GM19035 (cell line): ENCODE measurements at regions not wholly inside any gene's neighbourhood (a gene's known extent, or its start where the extent isn't known, plus 50 kb on each side); places are given as distances from the start of the nearest gene placed in this dataset.
A peak's percentile ranks its signal among the peaks of the same experiment; 100 is the strongest.
"Not testable (repeated sequence)": the region's sequence is repeated elsewhere in the genome, so short reads cannot be mapped to it uniquely, and the experiment has no call there.

Experiments
- ATAC-seq: cut with Tn5 transposase; IDR thresholded peaks from one replicate; pipeline ENCODE4 v1.9.1; 2021; ENCODE audit not compliant: unreplicated experiment

DNA sequence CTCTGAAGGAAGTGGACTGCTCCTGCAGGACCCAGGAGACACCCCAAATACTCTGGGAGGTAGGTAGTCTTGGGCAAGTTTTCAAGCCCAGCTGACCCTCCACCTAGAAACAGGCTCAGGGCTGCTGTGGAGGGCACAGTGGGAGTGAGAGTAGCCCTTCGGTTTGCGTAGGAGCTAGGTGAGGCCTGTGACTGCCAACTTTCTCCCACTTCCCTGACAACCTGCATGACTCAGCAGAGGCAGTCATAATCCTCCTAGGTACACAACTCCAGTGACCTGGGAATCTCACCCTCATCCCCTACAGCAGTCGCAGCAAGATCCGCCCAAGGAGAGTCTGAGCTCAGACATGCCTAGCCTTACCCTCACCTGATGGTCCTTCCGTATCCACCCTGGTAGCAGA lies 439.1 kb downstream of the CNTNAP4 start:
- not testable (repeated sequence) for ATAC-seq

DNA sequence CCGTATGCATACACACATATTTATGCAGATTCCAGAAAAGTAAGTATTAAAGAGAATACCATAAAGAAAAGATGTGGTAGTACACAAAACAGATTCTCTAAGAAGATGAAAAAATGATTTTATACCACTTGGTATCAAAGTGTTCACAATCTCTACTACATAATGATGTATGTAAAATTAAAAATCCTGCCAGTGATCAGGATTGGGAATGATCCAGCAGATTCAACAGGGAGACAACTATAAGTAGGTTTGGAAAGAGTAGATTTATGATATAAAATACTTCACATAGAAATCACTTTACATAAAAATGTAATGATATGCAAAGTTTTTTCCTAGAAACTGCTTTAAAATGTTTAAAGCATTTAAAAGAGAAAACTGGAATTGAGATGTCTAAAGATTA lies 447.0 kb downstream of the CNTNAP4 start:
- ATAC-seq: no peak

DNA sequence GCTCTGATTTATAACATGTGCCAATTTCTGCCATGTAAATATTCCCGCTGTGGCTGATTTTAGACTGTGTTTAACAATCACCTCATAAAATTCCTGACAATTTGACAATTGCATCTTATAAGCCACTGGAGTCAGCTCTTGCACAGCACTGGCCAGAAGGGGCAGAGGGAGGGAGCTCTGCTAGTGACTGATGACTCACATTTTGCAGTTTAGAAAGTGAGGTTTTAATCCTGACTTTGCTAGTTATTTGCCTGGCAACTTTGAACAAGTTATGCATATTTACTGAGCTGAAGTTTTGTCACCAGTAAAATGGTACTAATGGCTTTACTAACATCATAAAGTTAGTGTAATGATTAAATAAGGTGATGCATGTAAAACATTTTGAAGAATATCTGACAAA lies 452.3 kb downstream of the CNTNAP4 start:
- no peak for ATAC-seq

DNA sequence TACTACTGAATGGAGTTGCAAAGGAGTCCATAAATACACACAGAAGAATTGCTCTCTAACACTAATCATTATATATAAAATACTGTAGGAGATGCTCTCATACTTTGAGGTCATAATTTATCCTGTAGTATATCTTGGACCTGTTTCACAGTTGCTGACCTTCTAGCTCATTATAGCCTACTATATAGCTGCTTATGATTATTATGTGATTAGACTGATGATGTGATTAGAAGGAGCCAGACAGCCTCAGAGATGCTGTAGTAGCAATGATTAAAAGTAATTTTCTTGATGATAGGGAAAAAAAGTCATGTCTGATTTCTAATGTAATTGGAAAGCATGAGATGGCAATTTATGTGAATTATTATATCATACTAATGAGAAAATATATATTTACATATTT lies 455.7 kb downstream of the CNTNAP4 start:
- ATAC-seq: no peak

DNA sequence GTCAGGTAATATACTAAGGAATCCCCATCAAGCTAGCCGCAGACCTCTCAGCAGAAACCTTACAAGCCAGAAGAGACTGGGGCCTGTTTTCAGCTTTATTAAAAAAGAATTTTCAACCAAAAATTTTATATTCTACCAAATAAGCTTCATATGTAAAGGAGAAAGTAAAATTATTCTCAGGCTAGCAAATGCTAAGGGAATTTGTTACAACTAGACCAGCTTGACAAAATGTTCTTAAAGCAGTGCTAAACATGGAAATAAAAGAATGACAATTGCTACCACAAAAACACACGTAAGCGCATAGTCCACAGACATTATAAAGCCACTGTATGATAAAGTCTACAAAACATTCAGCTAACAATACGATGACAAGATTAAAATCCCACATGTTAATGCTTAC lies 449.4 kb upstream of the MON1B start:
- no peak for ATAC-seq

DNA sequence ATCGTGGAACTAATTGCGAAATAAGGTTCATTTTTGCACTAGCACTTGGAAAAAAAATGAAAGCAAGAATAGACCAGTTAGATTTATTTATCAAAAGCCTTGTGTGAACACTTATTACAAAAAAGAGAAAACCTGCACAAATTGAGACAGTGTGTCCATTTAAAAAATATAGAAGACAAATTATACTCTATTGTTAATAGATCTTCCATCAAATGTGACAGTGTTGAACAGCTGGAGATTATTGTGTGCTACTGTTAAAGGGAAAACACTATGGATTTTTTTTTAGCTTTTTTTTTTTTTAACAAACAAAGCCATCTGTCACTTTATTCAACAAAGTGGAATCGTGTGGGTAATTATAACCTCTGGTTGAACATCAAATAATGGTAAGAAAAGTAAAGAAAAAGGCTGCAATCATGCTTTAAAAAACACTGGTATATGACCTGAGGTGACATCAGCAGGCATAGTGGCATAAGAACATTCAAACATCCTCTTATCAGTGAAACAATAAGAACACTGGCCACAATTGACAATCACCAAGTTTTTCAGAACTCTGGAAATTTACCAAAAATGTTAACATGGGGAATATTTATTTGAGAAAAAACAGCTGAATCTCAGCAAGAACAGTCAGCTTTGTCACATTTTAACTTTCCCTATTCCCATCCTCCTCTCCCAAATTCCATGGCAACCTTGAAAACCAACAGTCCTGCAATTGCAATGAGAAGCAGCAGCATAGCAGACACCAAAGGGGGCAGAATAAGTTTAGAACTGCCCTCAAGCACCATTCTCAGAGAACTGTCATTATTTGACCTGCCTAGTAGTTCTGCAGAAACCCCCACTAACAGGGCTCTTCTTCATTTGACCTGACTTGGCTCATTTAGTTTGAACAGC lies 442.3 kb upstream of the MON1B start:
- no peak for ATAC-seq

DNA sequence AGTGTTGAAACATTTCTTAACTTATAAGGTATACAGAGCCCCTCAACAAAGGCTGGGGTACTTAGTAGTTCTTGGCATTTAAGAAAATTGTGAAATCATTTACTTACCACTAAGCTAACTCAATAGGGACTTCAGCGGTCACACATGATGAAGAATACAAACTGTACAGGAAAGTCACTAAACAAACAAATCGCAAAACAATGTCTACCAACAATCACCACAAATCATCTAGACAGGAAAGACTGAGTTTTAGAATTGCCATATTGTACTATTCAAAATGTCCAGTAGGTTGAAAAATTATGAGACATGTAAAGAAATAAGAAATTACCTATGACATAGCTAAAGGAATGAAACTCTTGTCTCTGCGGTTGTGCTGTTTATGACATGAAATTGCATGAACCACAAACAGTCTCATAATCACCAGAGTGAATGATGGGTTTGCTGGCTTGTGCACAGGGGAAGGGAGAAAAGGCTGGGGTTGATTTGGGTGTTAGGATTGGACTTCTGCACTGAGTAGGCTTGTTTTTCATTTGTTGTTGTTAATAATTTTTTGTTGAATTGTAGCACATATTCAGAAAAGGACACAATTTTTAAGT lies 441.1 kb upstream of the MON1B start:
- no peak for ATAC-seq

DNA sequence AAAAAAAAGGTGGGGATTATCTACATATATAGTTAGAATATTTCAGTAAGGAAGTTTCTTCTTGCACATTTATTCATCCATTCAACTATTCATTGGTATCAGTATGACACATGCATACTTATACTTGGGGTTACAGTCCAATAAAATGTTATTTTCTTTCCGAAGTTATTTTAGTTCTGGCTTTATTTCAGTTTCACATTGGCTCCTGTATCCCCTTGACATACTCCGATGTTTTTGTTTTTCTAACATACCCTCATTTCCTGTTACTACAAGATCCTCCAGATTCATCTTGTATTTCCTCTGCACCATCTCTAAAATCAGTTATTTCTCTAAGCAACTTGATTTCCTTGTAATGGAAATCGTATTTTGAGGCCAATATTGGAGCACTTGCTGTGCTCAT lies 435.5 kb upstream of the MON1B start:
- no peak for ATAC-seq

DNA sequence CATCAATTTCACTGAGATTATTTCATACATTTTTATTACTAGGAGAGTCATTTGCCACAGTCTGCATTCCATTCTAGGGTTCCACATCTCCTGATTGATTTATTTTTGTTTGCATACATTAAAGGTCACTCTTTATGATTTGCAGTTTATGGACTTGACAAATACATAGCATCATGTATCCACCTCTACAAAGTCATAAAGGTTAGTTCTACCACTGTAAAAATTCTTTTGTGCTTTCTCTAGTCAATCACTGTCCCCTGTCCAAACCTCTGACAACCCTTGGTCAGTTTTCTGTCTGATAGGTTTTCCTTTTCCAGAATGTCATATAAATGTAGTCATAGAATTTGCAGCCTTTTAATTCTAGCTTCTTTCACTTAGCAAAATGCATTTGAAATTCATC lies 434.6 kb upstream of the MON1B start:
- ATAC-seq: no peak

DNA sequence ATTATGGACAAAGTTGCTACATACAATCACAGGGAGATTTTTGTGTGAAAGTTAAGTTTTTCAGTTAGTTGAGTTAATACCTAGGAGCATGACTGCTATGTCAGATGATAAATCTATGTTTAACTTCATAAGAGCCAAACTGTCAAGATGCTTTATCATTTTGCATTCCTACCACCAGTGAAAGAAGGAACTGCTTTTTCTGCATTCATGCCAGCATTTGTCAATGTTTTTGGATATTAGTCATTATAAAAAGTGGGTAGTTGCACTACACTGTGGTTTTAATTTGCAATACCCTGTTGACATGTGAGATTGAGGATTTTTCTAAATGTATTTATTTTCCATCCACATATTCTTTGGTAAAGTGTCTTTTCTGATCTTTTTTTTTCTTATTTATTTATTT lies 434.0 kb upstream of the MON1B start:
- ATAC-seq: no peak

DNA sequence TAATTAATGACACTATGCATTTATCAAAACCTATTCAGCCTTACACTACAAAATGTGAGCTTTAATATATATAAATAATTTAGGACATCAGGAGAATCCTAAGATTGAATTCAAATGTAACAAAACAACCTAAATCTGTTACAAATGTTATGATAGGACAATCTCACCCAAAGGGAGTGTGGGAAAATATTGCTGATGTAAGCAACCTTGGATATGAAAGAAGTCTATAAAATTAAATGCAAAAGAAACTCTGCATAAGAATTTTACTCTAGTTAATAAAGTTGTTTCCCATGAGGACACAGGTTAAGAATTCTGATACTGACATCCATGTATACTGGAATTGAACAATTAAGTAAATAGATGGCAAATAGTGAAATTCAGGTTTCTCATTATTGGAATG lies 424.5 kb upstream of the MON1B start:
- ATAC-seq: no peak

DNA sequence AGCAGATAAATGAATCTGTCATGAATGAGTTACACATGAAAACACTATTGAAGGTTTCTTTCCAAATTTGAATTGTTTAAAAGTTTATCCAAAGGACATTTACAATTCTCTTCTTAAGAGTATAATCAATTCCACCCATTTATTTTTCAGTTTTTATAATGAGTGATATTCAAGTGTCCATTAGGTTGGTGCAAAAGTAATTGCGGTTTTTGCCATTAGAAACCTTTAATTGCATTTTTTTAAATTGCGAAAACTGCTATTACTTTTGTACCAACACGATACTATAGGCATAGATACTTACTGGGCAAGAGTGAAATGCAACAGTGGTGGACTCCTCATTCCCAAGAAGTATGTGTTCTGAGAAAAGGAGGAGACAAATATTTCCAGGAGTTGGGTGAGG lies 422.7 kb upstream of the MON1B start:
- ATAC-seq: no peak

DNA sequence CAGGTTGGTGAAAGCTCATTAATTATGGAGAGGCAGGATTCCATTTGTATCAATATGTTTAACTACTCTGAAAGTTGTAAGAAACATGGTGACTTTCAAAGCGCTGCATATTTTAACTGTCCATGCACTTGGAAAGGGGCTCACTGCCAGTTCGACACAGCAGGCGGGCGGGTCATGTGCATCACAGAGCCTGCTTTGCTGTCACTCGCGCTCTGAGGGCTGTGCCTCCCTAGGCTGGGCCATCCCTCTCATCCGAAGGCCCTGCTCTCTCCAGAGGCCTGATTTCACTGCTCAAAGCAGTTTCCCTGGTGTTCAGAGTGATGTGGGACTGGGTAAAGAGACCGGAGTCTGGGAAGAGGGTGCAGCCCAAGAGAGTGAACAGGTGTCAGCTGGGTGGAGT lies 422.0 kb upstream of the MON1B start:
- ATAC-seq: no peak

DNA sequence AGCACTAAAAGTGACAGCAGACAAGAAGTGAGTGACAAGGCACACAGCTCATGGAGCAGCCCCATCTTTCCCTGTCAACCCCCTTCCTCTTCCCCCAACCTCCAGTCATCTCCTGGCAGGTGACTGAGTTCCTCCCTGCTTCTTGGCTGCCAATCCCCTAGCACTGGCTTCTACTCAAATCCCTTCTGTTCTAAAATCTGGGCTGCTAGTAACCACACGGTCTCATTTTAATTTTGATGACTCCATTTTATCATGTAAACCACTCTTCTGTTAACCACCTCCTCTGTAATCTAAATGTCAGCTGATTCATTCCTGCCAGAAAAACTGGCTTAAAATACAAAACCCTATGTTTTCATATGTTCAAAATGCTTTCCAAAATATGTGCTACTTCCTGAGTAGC lies 419.8 kb upstream of the MON1B start:
- ATAC-seq: no peak

DNA sequence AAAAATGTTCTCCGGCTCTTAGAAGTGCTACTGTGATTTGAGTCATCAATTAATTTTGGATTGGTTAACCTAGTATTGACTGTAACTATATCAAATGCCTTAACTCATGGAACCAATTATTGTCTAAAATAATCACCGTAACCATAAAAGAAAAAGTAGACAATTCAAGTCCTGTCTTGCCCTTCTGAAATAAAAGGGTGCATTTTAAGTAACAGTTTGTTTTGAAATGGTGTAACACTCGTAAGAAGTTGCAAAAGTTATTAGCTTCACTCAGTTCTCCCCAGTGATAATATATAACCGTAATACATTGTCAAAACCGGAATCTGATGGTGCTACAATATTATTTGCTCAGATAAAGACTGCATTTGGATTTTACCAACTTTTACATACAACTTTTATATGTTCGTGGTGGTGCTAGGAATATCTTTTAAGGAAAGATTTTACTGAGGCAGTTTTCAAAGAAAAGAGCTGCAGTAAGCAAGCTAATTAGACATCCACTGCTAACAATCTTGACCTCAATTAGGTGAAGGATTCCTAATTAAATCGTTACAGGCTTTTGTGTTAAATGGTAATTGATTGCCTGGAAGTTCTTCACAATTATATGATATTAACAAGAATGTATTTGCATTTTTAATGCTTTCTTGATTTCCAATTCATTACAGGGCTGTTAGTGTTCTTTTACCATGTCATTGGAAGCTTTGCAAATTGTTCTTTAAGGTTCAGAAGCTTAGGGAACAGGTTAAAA lies 413.1 kb upstream of the MON1B start:
- ATAC-seq: no peak

DNA sequence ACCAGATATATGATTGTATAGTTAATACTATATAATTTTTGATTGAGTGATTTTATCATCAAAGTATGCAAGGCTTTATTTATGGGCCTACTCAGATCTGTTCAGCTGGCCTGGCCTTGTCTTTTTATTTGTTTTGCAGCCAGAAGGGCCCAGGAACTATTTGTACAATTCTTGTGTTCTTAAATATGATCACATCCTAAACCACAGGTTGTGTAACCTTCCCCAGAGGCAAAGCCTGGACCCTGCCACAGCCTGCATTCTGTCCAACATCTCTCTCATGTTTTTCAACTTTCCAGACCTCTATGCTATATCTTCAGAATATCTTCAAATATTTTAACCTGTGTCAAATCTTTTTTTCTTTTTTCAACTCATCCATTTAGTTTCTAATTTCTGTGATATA lies 410.4 kb upstream of the MON1B start:
- ATAC-seq: no peak

DNA sequence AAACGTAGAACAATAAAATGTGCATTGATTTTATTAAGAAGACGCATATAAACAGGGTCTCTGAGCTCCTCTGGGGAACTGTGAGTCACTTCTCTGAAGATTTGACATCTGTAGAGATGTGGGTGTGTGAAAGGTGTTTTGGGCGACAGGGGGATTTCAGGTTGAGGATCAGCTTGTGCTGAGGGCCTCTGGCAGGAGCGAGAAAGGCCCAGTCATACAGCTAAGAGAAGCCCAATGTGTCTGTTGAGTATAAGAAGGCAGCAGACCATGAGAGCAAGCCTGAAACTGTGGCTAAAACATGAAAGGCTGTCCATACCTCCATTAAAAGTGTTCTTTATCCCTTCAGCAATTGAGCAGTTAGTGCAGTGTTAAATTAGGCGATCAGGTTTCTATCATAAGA lies 406.5 kb upstream of the MON1B start:
- ATAC-seq: peak; percentile 58

DNA sequence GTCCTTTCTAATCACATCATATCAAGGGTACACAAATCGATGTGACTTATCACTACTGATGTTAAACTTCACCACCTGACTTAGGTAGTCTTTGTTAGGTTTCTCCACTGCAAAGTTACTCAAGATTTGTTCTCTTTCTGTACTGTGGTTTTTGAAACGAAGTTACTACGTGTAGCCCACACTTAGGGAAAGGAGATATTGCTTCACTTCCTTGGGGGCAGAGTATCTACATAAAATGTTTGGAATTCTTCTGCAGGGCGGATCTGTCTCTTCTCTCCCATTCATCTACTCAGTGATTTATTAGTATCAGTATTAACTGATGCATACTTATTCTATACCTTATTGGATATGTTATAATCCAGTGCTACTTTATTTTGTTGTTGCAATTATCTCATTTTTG lies 403.6 kb upstream of the MON1B start:
- no peak for ATAC-seq

DNA sequence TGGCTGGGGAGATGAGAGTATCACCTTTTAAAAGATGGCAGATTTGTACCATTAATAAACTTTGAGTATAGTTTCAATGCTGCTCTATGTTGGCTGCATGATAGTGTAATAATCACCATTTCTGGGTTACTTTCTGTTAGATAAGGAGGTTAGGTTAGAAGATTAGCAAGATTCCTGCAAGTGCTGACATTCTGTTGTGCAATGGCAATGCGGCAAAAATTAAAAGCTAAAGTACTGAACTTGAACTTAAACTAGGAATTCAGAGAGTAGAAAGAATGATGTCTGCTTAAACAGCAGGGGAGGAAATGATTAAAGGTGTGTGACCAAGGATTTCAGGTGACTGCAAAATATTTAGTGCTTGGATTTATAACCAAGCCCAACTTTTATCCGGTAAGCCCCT lies 399.8 kb upstream of the MON1B start:
- ATAC-seq: no peak

DNA sequence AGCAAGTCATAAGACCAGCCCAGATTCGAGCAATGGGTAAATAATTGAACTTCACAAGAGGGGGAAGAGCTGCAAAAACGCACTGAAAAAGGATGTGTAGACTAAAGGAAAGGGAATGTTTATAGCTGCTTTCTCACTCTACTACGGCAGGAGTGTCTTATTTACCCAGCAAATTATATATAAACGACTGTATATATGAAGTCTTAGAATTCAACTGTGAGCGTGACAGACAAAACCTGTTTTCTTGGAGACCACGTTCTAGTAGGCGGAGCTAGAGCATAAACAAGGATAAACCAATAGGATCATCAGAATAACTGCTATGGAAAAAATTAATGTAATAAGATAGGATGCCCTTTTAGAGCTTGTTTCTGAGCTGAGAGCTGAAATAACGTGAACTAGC lies 394.6 kb upstream of the MON1B start:
- no peak for ATAC-seq

DNA sequence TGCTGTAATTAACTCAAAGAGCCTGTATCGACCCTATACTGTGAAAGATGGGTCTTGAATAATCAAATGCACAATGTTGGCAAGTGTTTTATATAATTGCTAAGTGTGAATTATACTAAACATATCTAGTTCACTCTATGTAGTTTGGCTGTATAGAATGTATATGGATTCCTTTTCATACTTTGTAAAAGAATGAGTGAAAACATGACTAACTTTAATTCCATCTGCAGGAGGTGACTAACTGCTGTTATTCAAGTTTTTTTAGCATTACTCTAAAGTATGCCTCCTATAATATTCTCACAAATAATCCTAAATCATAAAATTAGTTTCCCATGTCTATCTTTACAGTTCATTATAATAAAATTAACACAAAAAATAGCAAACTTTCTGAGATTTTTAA lies 394.0 kb upstream of the MON1B start:
- no peak for ATAC-seq

DNA sequence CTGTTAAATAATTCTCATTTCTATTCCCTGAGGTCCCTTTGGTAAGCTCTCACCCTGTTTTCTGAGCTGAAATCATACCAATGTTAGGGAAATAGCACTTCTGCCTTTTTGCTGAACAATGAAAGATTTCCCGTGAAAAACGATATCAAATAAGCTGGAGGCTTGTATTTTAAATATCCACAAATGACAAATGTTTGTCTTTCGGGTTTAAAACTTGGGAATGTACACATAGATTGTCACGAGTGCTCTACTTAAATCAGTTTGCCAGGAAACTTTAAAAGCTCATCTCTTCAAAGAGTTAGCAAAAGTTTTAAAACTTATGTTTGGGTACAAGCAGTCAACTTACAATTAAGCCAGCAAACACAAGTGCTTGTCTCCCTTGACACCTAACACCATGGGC lies 393.5 kb upstream of the MON1B start:
- ATAC-seq: no peak
